Fibroblast of lung (primary cell): ENCODE measurements at regions not wholly inside any gene's neighbourhood (a gene's known extent, or its start where the extent isn't known, plus 50 kb on each side); places are given as distances from the start of the nearest gene placed in this dataset.

Experiments used
- DNase-seq, 2 donors: peaks; one replicate each; pipeline versions ENCODE4 v3.0.0 to v3.0.0-alpha.2; 2010; ENCODE audit warnings: low read depth in 2 of 2
- H2AFZ ChIP-seq: 2 replicates; pipeline ENCODE4 v1.5.1; 2012; ENCODE audit warnings: low read length, control low read depth, inconsistent platforms
- H3K27ac ChIP-seq: 2 replicates; pipeline ENCODE4 v1.5.1; 2011; ENCODE audit warnings: low read length, control low read depth; ENCODE audit not compliant: insufficient read depth
- H3K27me3 ChIP-seq: 2 replicates; pipeline ENCODE4 v1.5.1; 2011; ENCODE audit warnings: mild to moderate bottlenecking, low read length; ENCODE audit not compliant: control insufficient read depth, insufficient read depth
- H3K36me3 ChIP-seq: 2 replicates; pipeline ENCODE4 v1.5.1; 2011; ENCODE audit warnings: low read length; ENCODE audit not compliant: control insufficient read depth, insufficient read depth
- H3K4me1 ChIP-seq: 2 replicates; pipeline ENCODE4 v1.5.1; 2011; ENCODE audit warnings: low read length; ENCODE audit not compliant: control insufficient read depth, insufficient read depth; ENCODE audit errors: extremely low read depth
- H3K4me2 ChIP-seq: 2 replicates; pipeline ENCODE4 v1.5.1; 2011; ENCODE audit warnings: low read length, control low read depth; ENCODE audit not compliant: insufficient read depth; ENCODE audit errors: extremely low read depth
- H3K4me3 ChIP-seq, 4 experiments: fragments of 200-600 bp in 1 of 4; sonication (generic) in 1 of 4; replicated peaks in 1 of 4; 2 replicates each; pipeline ENCODE4 v1.5.1; 2011 to 2016; ENCODE audit warnings: low read length in 4 of 4, low read depth in 3 of 4, mild to moderate bottlenecking in 3 of 4, control low read depth in 2 of 4, inconsistent platforms in 1 of 4, mixed read lengths in 1 of 4; ENCODE audit not compliant: insufficient read depth in 1 of 4; ENCODE audit errors: control extremely low read depth in 1 of 4
- H3K79me2 ChIP-seq: 2 replicates; pipeline ENCODE4 v1.5.1; 2012; ENCODE audit warnings: mild to moderate bottlenecking, low read length, inconsistent platforms; ENCODE audit not compliant: control insufficient read depth, insufficient read depth
- H3K9ac ChIP-seq: 2 replicates; pipeline ENCODE4 v1.5.1; 2011; ENCODE audit warnings: mild to moderate bottlenecking, low read length, control low read depth; ENCODE audit not compliant: insufficient read depth
- H3K9me3 ChIP-seq: 2 replicates; pipeline ENCODE4 v1.5.1; 2012; ENCODE audit warnings: low read depth, low read length; ENCODE audit not compliant: control insufficient read depth, insufficient read depth
- H4K20me1 ChIP-seq: 2 replicates; pipeline ENCODE4 v1.5.1; 2011; ENCODE audit warnings: low read length; ENCODE audit not compliant: control insufficient read depth, insufficient read depth; ENCODE audit errors: extremely low read depth
- CTCF ChIP-seq, 2 donors: IDR thresholded peaks in 1 of 2; conservative IDR thresholded peaks in 1 of 2; 1 replicate in 1 of 2; 2 replicates in 1 of 2; pipeline ENCODE4 v1.5.1; 2011 to 2012; ENCODE audit warnings: low read length in 2 of 2, control low read depth in 1 of 2, inconsistent platforms in 1 of 2, low read depth in 1 of 2, mild to moderate bottlenecking in 1 of 2
- EZH2 ChIP-seq: IDR thresholded peaks from 2 replicates; pipeline ENCODE4 v1.5.1; 2012; ENCODE audit warnings: low read length, control low read depth, mild to moderate bottlenecking; ENCODE audit errors: missing control alignments

- no peak for DNase-seq
- TF ChIP-seq CTCF (conservative IDR thresholded peaks at IDR 0.05 in 1 of 2, IDR thresholded peaks at IDR 0.05 in 1 of 2; ENCODE audit: low read depth in 1 of 2, low read length in 2 of 2), result no peak
- no peak for TF ChIP-seq EZH2
- H2AFZ ChIP-seq, result no peak overlapping the region
Observed at GRCh38 chr15:47985568-47985967, 135.2 kb upstream of the SLC24A5 start.

GRCh38 chr15:47987461-47987860, 133.3 kb upstream of the SLC24A5 start:
- no peak overlapping the region for H3K4me2 ChIP-seq
- no peaks in the 10 kb centered on the region for H3K79me2 ChIP-seq
- no peak for DNase-seq

More at GRCh38 chr15:47985568-47985967, 135.2 kb upstream of the SLC24A5 start:
- Histone ChIP-seq H3K36me3 (no peaks in the 10 kb centered on the region), H3K4me1 (no peaks in the 10 kb centered on the region), H3K4me2 (no peak overlapping the region), H4K20me1 (no peaks in the 10 kb centered on the region), H3K27ac (no peak overlapping the region), H3K9me3 (no peaks in the 10 kb centered on the region), H3K27me3 (no peaks in the 10 kb centered on the region), H3K9ac (no peak overlapping the region), H3K79me2 (no peaks in the 10 kb centered on the region), H3K4me3 (no peak overlapping the region)

GRCh38 chr15:47987908-47988532, 132.8 kb upstream of the SLC24A5 start:
- no peak overlapping the region for H3K4me3 ChIP-seq
- no peaks in the 10 kb centered on the region for H3K4me1 ChIP-seq
- H3K9ac ChIP-seq, result no peak overlapping the region
- no peaks in the 10 kb centered on the region for H3K9me3 ChIP-seq
- H3K36me3 ChIP-seq, result no peaks in the 10 kb centered on the region
- TF ChIP-seq EZH2, result no peak
- TF ChIP-seq CTCF (conservative IDR thresholded peaks at IDR 0.05 in 1 of 2, IDR thresholded peaks at IDR 0.05 in 1 of 2; ENCODE audit: low read depth in 1 of 2, low read length in 2 of 2), result peak; percentile 65
- no peak overlapping the region for H2AFZ ChIP-seq
- no peak overlapping the region for H3K4me2 ChIP-seq
- no peaks in the 10 kb centered on the region for H4K20me1 ChIP-seq
- no peak overlapping the region for H3K27ac ChIP-seq
- no peaks in the 10 kb centered on the region for H3K27me3 ChIP-seq
- DNase-seq, result peak; percentile 56 to 85
- H3K79me2 ChIP-seq, result no peaks in the 10 kb centered on the region

More at GRCh38 chr15:47987461-47987860, 133.3 kb upstream of the SLC24A5 start:
- H3K4me1 ChIP-seq, result no peaks in the 10 kb centered on the region
- no peaks in the 10 kb centered on the region for H3K36me3 ChIP-seq
- no peaks in the 10 kb centered on the region for H3K9me3 ChIP-seq
- H2AFZ ChIP-seq, result no peak overlapping the region
- TF ChIP-seq EZH2, result no peak
- H4K20me1 ChIP-seq, result no peaks in the 10 kb centered on the region
- no peaks in the 10 kb centered on the region for H3K27me3 ChIP-seq
- H3K27ac ChIP-seq, result no peak overlapping the region
- no peak overlapping the region for H3K4me3 ChIP-seq
- no peak overlapping the region for H3K9ac ChIP-seq
